GM06990 (cell line): ENCODE measurements at regions not wholly inside any gene's neighbourhood (a gene's known extent, or its start where the extent isn't known, plus 50 kb on each side); places are given as distances from the start of the nearest gene placed in this dataset.
A peak's percentile ranks its signal among the peaks of the same experiment; 100 is the strongest.

Source experiments
- DNase-seq: peaks from one replicate; pipeline ENCODE4 v3.0.0-alpha.2; 2011; ENCODE audit not compliant: insufficient read length; ENCODE audit errors: extremely low read depth
- H3K27me3 ChIP-seq: replicated peaks from 2 replicates; pipeline ENCODE4 v1.6.0; 2011; ENCODE audit warnings: low read length; ENCODE audit not compliant: control insufficient read depth, insufficient read depth
- H3K36me3 ChIP-seq: 2 replicates; pipeline ENCODE4 v1.5.1; 2011; ENCODE audit warnings: low read length; ENCODE audit not compliant: control insufficient read depth, insufficient read depth
- H3K4me3 ChIP-seq: replicated peaks from 2 replicates; pipeline ENCODE4 v1.5.1; 2011; ENCODE audit warnings: low read depth, mild to moderate bottlenecking, control low read depth, low read length
- CTCF ChIP-seq: IDR thresholded peaks from 2 replicates; pipeline ENCODE4 v1.5.1; 2011; ENCODE audit warnings: low read length, control low read depth, mild to moderate bottlenecking, inconsistent platforms; ENCODE audit not compliant: insufficient read depth, poor library complexity, severe bottlenecking

DNA sequence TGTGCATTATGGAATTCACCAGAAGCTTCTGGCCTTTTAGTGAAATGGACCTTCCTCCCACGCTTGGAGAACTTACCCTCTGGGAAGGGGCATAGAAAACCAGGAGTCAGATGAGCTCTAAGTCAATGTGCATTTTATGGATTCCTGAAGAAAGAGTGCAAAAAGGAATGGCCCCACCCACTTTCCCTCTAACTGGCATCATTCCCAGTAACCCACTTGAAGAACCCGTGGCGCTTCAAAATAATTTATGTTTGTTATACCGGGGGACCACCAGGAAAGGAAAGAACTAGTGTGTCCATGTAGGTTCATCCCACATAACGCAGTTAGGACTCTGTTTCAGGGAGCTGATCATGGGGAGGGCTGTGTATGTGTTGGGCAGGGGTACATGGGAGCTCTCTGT, 1153.4 kb downstream of the TMEM121 start:
- DNase-seq: no peak
- Histone ChIP-seq H3K4me3 (no peak overlapping the region), H3K27me3 (no peaks in the 10 kb centered on the region; the same call in 1 of the 2 replicates), H3K36me3 (no peaks in the 10 kb centered on the region)
- no peak for TF ChIP-seq CTCF

DNA sequence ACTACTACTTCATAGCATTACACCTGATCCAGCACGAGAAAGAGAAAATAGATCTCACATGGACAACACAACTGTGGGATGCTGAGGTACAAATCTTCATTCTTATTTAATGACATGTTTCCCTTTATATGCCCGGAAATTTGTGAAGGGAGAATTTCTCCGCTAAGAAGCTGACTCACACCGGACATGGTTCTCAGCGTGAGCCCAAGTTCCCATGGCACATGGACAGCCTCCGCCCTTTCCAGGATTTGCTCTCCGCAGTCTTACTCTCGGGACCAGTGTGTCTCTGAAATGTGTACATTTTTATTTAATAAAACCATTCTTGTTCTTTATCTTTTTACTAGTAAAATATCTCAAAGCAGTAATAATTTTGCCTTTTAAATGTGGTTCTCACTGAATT, 1154.8 kb downstream of the TMEM121 start:
- no peak overlapping the region for H3K4me3 ChIP-seq
- no peaks in the 10 kb centered on the region; the same call in 1 of the 2 replicates for H3K27me3 ChIP-seq
- no peak for TF ChIP-seq CTCF
- no peaks in the 10 kb centered on the region for H3K36me3 ChIP-seq
- no peak for DNase-seq

DNA sequence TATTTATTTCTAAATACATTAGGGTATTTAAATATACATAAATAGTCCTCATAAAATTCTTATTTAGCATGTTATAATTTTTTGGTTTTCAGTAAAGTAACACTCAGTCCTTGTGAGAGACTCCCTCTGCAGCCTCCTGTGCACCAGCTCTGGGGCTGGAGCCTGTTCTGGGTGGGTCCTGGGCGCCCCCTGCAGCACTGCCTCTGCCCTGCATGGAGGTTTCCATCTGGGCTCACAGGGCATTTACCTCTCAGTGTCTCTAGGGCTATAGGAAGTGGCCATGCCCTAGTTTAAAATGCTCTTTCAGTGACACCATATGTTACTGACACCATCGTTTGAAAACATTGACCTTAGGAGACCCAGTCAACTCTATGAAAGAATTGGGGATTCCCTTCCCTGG, 1155.2 kb downstream of the TMEM121 start:
- DNase-seq: no peak
- no peak overlapping the region for H3K4me3 ChIP-seq
- no peaks in the 10 kb centered on the region; the same call in 1 of the 2 replicates for H3K27me3 ChIP-seq
- TF ChIP-seq CTCF: peak; percentile 59
- H3K36me3 ChIP-seq: no peaks in the 10 kb centered on the region

DNA sequence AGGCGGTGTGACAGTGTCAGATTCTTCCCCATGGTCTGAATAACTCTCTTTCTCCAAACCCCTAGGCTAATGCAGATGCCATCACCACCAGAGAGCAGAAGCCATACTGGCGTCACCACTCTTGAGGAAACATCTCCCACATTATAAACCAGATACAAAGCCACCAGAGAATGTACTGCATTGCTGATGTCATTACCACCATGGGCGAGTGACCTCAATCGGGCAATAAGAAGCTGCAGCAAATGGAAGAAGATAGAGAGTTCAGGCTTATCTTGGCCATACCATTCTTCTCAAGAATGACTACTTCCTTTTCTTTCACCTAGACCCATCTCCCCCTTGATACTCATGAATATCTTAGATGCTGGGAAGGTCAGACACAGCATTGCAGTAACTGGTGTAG, 1157.2 kb downstream of the TMEM121 start:
- DNase-seq: no peak
- H3K36me3 ChIP-seq: no peaks in the 10 kb centered on the region
- TF ChIP-seq CTCF: no peak
- no peak overlapping the region for H3K4me3 ChIP-seq
- no peaks in the 10 kb centered on the region; the same call in 1 of the 2 replicates for H3K27me3 ChIP-seq

DNA sequence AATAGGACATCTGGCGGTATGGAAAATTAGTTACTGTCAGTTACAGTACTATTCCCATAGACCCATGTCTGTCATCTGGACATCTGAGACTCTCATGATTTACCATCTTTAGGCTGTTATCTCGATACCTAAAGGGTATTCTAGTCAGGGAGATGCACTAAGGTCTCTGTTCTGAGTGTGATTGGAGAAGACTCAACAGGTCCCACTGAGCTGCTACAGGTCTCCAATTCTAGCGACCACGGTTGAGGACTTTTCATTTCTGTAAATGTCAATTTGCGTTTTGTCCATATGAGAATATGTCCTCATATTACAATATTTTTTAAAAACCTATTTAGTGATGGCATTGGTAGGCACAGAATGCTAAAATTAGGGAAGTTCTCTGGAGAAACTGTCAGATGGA, 1160.2 kb downstream of the TMEM121 start:
- DNase-seq: no peak
- Histone ChIP-seq H3K4me3 (no peak overlapping the region), H3K36me3 (no peaks in the 10 kb centered on the region), H3K27me3 (no peaks in the 10 kb centered on the region; the same call in 1 of the 2 replicates)
- no peak for TF ChIP-seq CTCF

- Histone ChIP-seq H3K4me3 (no peak overlapping the region), H3K36me3 (no peaks in the 10 kb centered on the region), H3K27me3 (no peaks in the 10 kb centered on the region)
- no peak for TF ChIP-seq CTCF
- no peak for DNase-seq
Measured at GRCh38 chr14:106690333-106690891, 1164.0 kb downstream of the TMEM121 start.
